ENCODE measurements at regions not wholly inside any gene's neighbourhood (a gene's known extent, or its start where the extent isn't known, plus 50 kb on each side); places are given as distances from the start of the nearest gene placed in this dataset.

DNA sequence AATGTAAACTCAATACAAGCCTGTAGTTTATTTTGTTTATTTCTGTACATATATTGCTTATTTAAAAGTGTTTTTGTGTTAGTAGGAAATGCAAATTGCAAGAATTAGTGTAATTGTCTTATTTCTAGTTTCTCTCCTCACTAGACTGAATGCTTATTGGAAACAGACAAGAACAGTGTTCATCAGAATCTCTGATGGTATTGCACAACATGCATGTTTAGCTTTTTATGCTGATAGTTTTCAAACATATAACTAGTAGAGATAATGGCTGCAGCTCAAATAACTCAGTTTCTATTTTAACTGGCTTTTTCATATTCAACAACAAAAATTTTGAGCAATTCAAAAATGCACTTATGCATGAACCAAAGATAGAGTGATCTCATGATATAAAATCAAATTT, 68.8 kb upstream of the HTR4 start:
- no peak for TF ChIP-seq CTCF (conservative IDR thresholded peaks at IDR 0.05; ENCODE audit: low read length)
- no peak overlapping the region for H3K4me3 ChIP-seq (ENCODE audit: low read length)
- DNase-seq (ENCODE audit: low read depth) = no peak

DNA sequence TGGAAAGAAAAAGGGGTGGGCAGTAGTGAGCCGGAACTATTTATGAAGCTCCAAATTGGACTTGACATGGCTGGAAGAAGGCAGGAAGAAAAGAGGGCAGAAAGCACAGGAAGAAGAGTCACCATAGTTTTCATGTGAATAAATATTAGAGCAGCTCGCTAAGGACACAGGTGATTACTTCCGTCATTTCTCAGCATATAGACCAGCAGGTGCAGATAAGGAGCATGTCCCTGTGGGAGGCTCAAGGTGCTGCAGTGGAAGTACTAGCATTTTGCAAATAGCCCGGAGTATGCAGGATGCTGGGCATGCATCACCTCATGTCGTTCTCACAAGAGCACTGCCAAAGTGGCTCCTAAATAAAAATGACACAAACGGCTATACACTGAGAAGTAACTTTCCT, 71.3 kb upstream of the HTR4 start:
- no peak for DNase-seq (ENCODE audit: low read depth)
- no peak for TF ChIP-seq CTCF (conservative IDR thresholded peaks at IDR 0.05; ENCODE audit: low read length)
- no peak overlapping the region for H3K4me3 ChIP-seq (ENCODE audit: low read length)

- DNase-seq (ENCODE audit: low read depth) = no peak
- H3K4me3 ChIP-seq (ENCODE audit: low read length) = no peak overlapping the region
- peak; percentile 32 for TF ChIP-seq CTCF (conservative IDR thresholded peaks at IDR 0.05; ENCODE audit: low read length)
Measured at GRCh38 chr5:148729182-148729581, 74.9 kb upstream of the HTR4 start.

DNA sequence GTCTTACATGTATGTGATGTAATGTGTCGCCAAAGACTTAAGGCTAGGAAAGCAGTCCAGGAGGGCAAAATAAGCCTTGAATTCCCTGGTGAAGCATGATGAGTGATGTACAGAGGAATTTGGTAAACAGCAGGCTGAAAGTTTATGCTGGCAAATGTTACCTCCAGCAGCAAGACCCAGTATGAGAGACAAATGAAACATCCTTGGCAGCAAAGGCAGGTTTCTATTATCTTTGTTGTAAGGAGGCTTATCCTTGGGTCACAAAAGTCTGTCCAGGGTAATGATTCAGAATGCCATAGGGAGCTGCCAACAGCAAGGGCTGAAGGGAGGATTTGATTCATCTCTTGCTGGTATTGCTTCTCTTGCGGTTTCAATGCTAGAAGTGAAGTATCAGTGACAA, 75.9 kb upstream of the HTR4 start:
- peak; percentile 53 for DNase-seq (ENCODE audit: low read depth)
- no peak overlapping the region for H3K4me3 ChIP-seq (ENCODE audit: low read length)
- no peak for TF ChIP-seq CTCF (conservative IDR thresholded peaks at IDR 0.05; ENCODE audit: low read length)

- peak; percentile 95 for TF ChIP-seq CTCF (conservative IDR thresholded peaks at IDR 0.05; ENCODE audit: low read length)
- H3K4me3 ChIP-seq (ENCODE audit: low read length) = peak overlapping the region; percentile 6; the same call in 1 of the 2 replicates
- DNase-seq (ENCODE audit: low read depth) = peak; percentile 85
Measured at GRCh38 chr5:148730942-148731898, 76.9 kb upstream of the HTR4 start.

GRCh38 chr5:148732692-148733091, 78.4 kb upstream of the HTR4 start:
- no peak for TF ChIP-seq CTCF (conservative IDR thresholded peaks at IDR 0.05; ENCODE audit: low read length)
- DNase-seq (ENCODE audit: low read depth) = no peak
- H3K4me3 ChIP-seq (ENCODE audit: low read length) = no peak overlapping the region

Measured in AG10803 (cell line).